ENCODE measurements at regions not wholly inside any gene's neighbourhood (a gene's known extent, or its start where the extent isn't known, plus 50 kb on each side); places are given as distances from the start of the nearest gene placed in this dataset.

GRCh38 chr16:13305019-13305755 lies 403.8 kb downstream of the SHISA9 start (continued):
- TF ChIP-seq CTCF (IDR thresholded peaks at IDR 0.05), result no peak
- TF ChIP-seq ELF1 (IDR thresholded peaks at IDR 0.05), result no peak
- TF ChIP-seq RAD21 (IDR thresholded peaks at IDR 0.05; ENCODE audit: low read length), result no peak
- no peak for TF ChIP-seq PBX3 (IDR thresholded peaks at IDR 0.05)
- no peak for TF ChIP-seq RXRA (IDR thresholded peaks at IDR 0.05; ENCODE audit: borderline replicate concordance, low read depth)

DNA sequence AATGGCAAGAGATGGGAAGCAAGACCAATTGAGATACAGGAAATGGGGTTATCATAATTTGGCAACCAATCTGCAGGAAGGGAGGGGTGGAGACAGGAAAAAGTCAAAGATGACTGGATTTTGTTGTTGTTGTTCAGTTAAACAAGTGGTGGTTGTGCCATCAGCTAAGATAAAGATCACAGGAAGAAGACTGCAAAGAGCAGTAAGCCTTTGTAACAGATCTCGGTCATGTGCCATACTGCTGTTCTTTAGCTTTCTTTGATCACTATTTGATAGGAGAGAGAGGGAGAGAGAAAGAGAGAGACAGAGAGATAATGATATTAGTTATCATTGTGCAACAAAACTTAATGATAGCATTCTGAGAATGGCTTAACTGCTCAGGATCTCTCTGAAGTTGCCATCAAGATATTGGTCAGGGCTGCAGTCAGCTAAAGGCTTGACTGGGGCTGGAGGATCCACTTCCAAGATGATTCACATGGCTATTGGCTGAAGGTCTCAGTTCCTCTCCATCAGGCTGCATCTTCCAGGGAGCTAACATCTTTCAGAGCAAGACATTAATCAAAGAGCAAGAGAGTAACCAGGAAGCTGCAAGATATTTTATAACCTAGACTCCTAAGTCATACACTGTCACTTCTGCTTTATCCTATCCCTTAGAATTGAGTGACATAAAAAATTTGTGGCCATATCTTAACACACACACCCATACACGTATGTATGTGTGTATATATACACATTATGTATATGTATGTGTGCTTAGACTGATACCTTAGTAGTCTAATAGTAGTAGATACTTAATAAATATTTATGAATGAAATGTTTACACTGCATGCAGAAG lies 405.0 kb downstream of the SHISA9 start:
- POLR2A ChIA-PET, result no interaction called here
- DNase-seq, result no peak
- no peaks in the 10 kb centered on the region for H3K9me2 ChIP-seq
- H2AFZ ChIP-seq (ENCODE audit: low read depth), result no peak overlapping the region
- H3K4me3 ChIP-seq (ENCODE audit: low read depth in 2 of 2, low read length in 1 of 2), result no peak overlapping the region
- no peaks in the 10 kb centered on the region for H3K27me3 ChIP-seq (ENCODE audit: insufficient read depth)
- TF ChIP-seq TCF12 (IDR thresholded peaks at IDR 0.05), result no peak
- no peak for TF ChIP-seq RXRA (IDR thresholded peaks at IDR 0.05; ENCODE audit: borderline replicate concordance, low read depth)
- TF ChIP-seq, protein P1, sequence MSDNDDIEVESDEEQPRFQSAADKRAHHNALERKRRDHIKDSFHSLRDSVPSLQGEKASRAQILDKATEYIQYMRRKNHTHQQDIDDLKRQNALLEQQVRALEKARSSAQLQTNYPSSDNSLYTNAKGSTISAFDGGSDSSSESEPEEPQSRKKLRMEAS (IDR thresholded peaks at IDR 0.05; ENCODE audit: low read depth), result no peak
- no peak for TF ChIP-seq SIN3A (IDR thresholded peaks at IDR 0.05; ENCODE audit: borderline replicate concordance, low read depth, low read length)
- no peak for TF ChIP-seq FOXJ3 (CRISPR knock-in tag; IDR thresholded peaks at IDR 0.05)
- no peak for TF ChIP-seq EP300 (IDR thresholded peaks at IDR 0.05; ENCODE audit: borderline replicate concordance in 1 of 2, low read depth in 1 of 2, low read length in 1 of 2)
- no peak for TF ChIP-seq NRF1 (IDR thresholded peaks at IDR 0.05; ENCODE audit: low read depth, low read length)
- TF ChIP-seq MEF2A (IDR thresholded peaks at IDR 0.05; ENCODE audit: borderline replicate concordance, low read depth), result no peak
- no peak for TF ChIP-seq SMC3 (IDR thresholded peaks at IDR 0.05; ENCODE audit: low read depth, low read length)
- WGBS (ENCODE audit: low lambda C conversion rate), result 1% methylated on average over 2 of the region's 2 CpGs
- H4K20me1 ChIP-seq (ENCODE audit: insufficient read depth), result no peaks in the 10 kb centered on the region
- H3K27ac ChIP-seq (ENCODE audit: low read depth in 2 of 2, low read length in 1 of 2), result no peak overlapping the region
- no peaks in the 10 kb centered on the region for H3K9me3 ChIP-seq
- H3K36me3 ChIP-seq (replicated peaks in 1 of 2; ENCODE audit: control insufficient read depth in 1 of 2, insufficient read depth in 2 of 2, low read length in 1 of 2), result no peaks in the 10 kb centered on the region
- H3K4me2 ChIP-seq, result no peak overlapping the region
- CTCF ChIA-PET, result no interaction called here
- H3K79me2 ChIP-seq (ENCODE audit: insufficient read depth), result no peaks in the 10 kb centered on the region
- H3F3A ChIP-seq (replicated peaks; ENCODE audit: insufficient read depth), result no peaks in the 10 kb centered on the region
- no peak overlapping the region for H3K9ac ChIP-seq
- H3K4me1 ChIP-seq (ENCODE audit: control insufficient read depth in 1 of 2, insufficient read depth in 2 of 2, low read depth in 1 of 2, low read length in 1 of 2), result no peaks in the 10 kb centered on the region

All from SK-N-SH (cell line).